HL-60 (cell line): ENCODE measurements at regions not wholly inside any gene's neighbourhood (a gene's known extent, or its start where the extent isn't known, plus 50 kb on each side); places are given as distances from the start of the nearest gene placed in this dataset.

Experiments
- DNase-seq, 2 experiments: peaks; one replicate each; pipeline ENCODE4 v3.0.0-alpha.2; 2010 to 2020; ENCODE audit warnings: low read depth in 1 of 2, low spot score in 1 of 2
- H3K27ac ChIP-seq: fragments of 250-450 bp; sonication (Bioruptor Pico); replicated peaks from 2 replicates; pipeline ENCODE4 v1.5.1; 2020; ENCODE audit warnings: mild to moderate bottlenecking, moderate library complexity
- H3K27me3 ChIP-seq: fragments of 250-450 bp; sonication (Bioruptor Pico); 2 replicates; pipeline ENCODE4 v1.5.1; 2021; ENCODE audit warnings: mild to moderate bottlenecking, moderate library complexity; ENCODE audit not compliant: insufficient read depth, poor library complexity, severe bottlenecking
- H3K4me3 ChIP-seq: replicated peaks from 2 replicates; pipeline ENCODE4 v1.5.1; 2011; ENCODE audit warnings: mild to moderate bottlenecking, control low read depth, low read length; ENCODE audit not compliant: insufficient read depth
- CTCF ChIP-seq: IDR thresholded peaks from one replicate; pipeline ENCODE4 v1.5.1; 2011; ENCODE audit warnings: low read length, control low read depth, inconsistent platforms; ENCODE audit not compliant: insufficient read depth
- GABPA ChIP-seq: IDR thresholded peaks from 2 replicates; pipeline ENCODE4 v1.6.1; 2012; ENCODE audit warnings: low read depth
- POLR2AphosphoS5 ChIP-seq: IDR thresholded peaks from 2 replicates; pipeline ENCODE4 v1.6.1; 2012; ENCODE audit warnings: low read depth
- REST ChIP-seq: IDR thresholded peaks from 2 replicates; pipeline ENCODE4 v1.6.1; 2012; ENCODE audit warnings: low read depth; ENCODE audit not compliant: insufficient replicate concordance
- SPI1 ChIP-seq: IDR thresholded peaks from 2 replicates; pipeline ENCODE4 v1.6.1; 2012; ENCODE audit warnings: low read depth, mild to moderate bottlenecking, borderline replicate concordance

GRCh38 chr7:33807779-33808482, 97.4 kb upstream of the BMPER start:
- DNase-seq = no peak
- TF ChIP-seq CTCF (peak; percentile 11), GABPA (no peak)
- H3K27me3 ChIP-seq = no peaks in the 10 kb centered on the region
- H3K27ac ChIP-seq = no peak overlapping the region
- H3K4me3 ChIP-seq = no peak overlapping the region

GRCh38 chr7:33809228-33809627, 96.1 kb upstream of the BMPER start:
- Histone ChIP-seq H3K4me3 (no peak overlapping the region), H3K27ac (no peak overlapping the region), H3K27me3 (no peaks in the 10 kb centered on the region)
- no peak for DNase-seq
- TF ChIP-seq SPI1 (no peak), REST (no peak), CTCF (no peak), POLR2AphosphoS5 (no peak), GABPA (no peak)

GRCh38 chr7:33810356-33810755, 95.0 kb upstream of the BMPER start:
- no peak overlapping the region for H3K4me3 ChIP-seq
- DNase-seq = no peak
- TF ChIP-seq GABPA (no peak), POLR2AphosphoS5 (no peak), REST (no peak), CTCF (no peak), SPI1 (no peak)
- no peaks in the 10 kb centered on the region for H3K27me3 ChIP-seq
- no peak overlapping the region for H3K27ac ChIP-seq

- no peak overlapping the region for H3K4me3 ChIP-seq
- no peak for DNase-seq
- H3K27ac ChIP-seq = no peak overlapping the region
- TF ChIP-seq CTCF (no peak), SPI1 (no peak), POLR2AphosphoS5 (no peak), REST (no peak), GABPA (no peak)
- no peaks in the 10 kb centered on the region for H3K27me3 ChIP-seq
Observed at GRCh38 chr7:33813331-33813730, 92.0 kb upstream of the BMPER start.
